ENCODE measurements at regions not wholly inside any gene's neighbourhood (a gene's known extent, or its start where the extent isn't known, plus 50 kb on each side); places are given as distances from the start of the nearest gene placed in this dataset.

- no peak overlapping the region for H3K27ac ChIP-seq (replicated peaks)
- TF ChIP-seq SPI1 (IDR thresholded peaks at IDR 0.05; ENCODE audit: borderline replicate concordance, low read depth) (no peak), REST (IDR thresholded peaks at IDR 0.05; ENCODE audit: insufficient replicate concordance, low read depth) (no peak), GABPA (IDR thresholded peaks at IDR 0.05; ENCODE audit: low read depth) (no peak), CTCF (IDR thresholded peaks at IDR 0.05; ENCODE audit: insufficient read depth, low read length) (no peak)
- DNase-seq (ENCODE audit: low read depth in 1 of 2, low spot score in 1 of 2): no peak
Observed at GRCh38 chr21:35905963-35906345, 154.4 kb downstream of the SETD4 start.

GRCh38 chr21:35905096-35905962 lies 155.0 kb downstream of the SETD4 start:
- Histone ChIP-seq H3K4me3 (replicated peaks; ENCODE audit: insufficient read depth, low read length) (no peak overlapping the region), H3K27ac (replicated peaks) (no peak overlapping the region), H3K27me3 (ENCODE audit: insufficient read depth, poor library complexity, severe bottlenecking) (no peaks in the 10 kb centered on the region)
- TF ChIP-seq REST (IDR thresholded peaks at IDR 0.05; ENCODE audit: insufficient replicate concordance, low read depth): no peak
- TF ChIP-seq SPI1 (IDR thresholded peaks at IDR 0.05; ENCODE audit: borderline replicate concordance, low read depth): no peak
- DNase-seq (ENCODE audit: low read depth in 1 of 2, low spot score in 1 of 2): no peak

More at GRCh38 chr21:35905963-35906345, 154.4 kb downstream of the SETD4 start:
- no peaks in the 10 kb centered on the region for H3K27me3 ChIP-seq (ENCODE audit: insufficient read depth, poor library complexity, severe bottlenecking)
- no peak overlapping the region for H3K4me3 ChIP-seq (replicated peaks; ENCODE audit: insufficient read depth, low read length)

GRCh38 chr21:35900539-35900938 lies 159.8 kb downstream of the SETD4 start:
- Histone ChIP-seq H3K27me3 (ENCODE audit: insufficient read depth, poor library complexity, severe bottlenecking) (no peaks in the 10 kb centered on the region), H3K27ac (replicated peaks) (no peak overlapping the region), H3K4me3 (replicated peaks; ENCODE audit: insufficient read depth, low read length) (no peak overlapping the region)
- DNase-seq (ENCODE audit: low read depth in 1 of 2, low spot score in 1 of 2): no peak
- TF ChIP-seq GABPA (IDR thresholded peaks at IDR 0.05; ENCODE audit: low read depth) (no peak), SPI1 (IDR thresholded peaks at IDR 0.05; ENCODE audit: borderline replicate concordance, low read depth) (no peak), CTCF (IDR thresholded peaks at IDR 0.05; ENCODE audit: insufficient read depth, low read length) (no peak), POLR2AphosphoS5 (IDR thresholded peaks at IDR 0.05; ENCODE audit: low read depth) (no peak), REST (IDR thresholded peaks at IDR 0.05; ENCODE audit: insufficient replicate concordance, low read depth) (no peak)

Data from HL-60 (cell line).